Activated CD4-positive, alpha-beta T cell treated with anti-CD3 and anti-CD28 coated beads for 24 hours (primary cell): ENCODE measurements at regions not wholly inside any gene's neighbourhood (a gene's known extent, or its start where the extent isn't known, plus 50 kb on each side); places are given as distances from the start of the nearest gene placed in this dataset.

Experiments
- DNase-seq, 2 donors: peaks; one replicate each; pipeline ENCODE4 v3.0.0-alpha.2; 2020; ENCODE audit warnings: low read depth in 2 of 2

DNA sequence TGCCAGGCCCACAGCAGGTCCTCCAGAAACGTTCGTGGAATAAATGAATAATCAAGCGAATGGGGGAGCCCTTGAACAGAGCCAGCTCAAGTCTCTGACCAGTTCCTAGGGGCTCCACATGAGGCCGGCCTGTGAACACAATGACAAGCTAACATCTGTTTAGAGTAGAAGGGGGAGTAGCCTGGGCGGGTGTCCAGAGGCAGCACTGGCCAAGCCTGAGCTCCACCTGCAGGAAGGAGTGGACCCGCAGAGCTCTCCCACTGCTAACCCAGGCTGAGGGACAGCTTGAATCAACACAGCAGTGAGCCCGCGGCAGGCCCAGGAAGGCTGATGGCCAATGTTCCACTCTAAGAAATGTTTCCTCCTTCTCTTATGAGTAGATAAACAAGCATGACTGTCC, 234.8 kb upstream of the RAB6C start:
- DNase-seq, result no peak

DNA sequence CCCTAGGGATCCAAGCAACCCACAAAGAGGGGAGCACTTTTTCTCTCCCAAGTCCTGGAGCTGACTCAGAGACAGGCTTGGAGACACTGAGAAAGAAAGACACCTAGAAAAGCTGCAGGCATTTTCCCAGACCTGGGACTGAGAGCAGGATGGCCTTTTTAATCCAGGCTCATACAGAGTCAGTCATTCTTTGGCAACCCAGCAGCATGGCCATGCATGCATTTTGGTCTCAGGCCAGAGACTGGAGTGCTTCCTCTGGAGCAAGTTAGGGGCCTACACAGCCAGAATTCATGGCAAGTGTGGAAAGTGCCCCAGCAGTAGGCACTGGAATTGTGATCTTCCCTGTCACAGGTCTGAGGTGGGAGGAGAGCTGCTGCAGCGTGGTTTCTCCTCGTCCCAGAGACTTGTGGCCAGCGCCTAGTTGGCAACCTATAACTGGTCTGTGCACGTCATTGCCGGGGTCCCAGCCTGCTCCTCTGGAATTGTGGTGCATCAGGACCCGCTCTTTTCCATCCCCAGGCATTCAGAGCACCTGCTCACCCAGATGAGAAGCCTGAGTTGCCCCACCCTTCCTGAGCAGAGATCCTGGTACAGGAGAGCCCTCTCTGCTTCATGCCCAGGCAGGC, 231.9 kb upstream of the RAB6C start:
- DNase-seq, result no peak

DNA sequence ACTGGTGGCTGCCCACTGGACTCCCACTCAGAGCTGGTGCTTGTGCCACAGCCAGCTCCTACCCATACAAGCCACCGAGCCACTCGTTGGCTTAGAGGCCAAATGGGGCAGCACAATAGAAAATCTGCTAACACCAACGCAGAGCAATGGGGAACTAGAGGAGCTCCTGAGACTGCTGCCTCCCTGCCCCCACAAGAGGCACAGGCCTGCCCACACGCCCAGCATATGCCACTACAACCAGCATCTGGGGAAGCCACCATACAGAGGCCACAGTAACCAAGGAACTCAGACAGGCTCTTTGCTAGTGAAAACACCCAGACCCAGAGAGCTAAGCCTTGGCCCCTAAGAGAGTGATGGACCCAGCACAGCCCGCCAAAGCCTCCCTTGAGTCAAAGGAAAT, 231.2 kb upstream of the RAB6C start:
- DNase-seq, result no peak

DNA sequence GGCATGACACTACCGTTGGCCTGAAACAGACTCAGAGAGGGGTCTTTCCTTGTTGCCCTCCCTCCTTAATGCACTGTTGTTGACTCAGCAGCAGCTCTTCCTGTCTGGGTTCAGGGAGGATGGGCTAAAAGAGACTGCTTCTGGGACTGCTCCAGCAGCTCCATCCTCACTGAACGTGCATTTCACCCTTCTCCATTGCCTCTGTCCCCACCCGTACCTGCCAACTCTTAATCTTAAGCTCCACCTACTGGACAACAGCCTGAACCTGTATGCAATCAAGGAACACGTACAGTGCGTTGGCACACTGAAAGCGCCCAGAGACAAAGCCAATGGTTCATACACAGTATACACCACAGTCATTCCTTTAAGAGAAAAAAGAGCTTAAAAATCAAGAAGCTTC, 230.8 kb upstream of the RAB6C start:
- no peak for DNase-seq

DNA sequence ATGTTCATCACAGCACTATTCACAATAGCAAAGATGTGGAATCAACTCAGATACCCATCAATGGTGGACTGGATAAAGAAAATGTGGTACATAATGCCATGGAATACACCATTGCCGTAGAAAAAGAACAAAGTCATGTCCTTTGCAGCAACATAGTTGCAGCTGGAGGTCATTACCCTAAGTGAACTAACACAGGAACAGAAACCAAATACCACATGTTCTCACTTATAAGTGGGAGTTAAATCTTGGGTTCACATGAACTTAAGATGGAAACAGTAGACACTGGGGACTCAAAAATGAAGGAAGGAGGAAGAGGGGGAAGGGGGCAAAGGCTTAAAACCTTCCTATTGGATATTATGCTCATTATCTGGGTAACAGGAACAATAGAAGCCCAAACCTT, 228.1 kb upstream of the RAB6C start:
- no peak for DNase-seq

DNA sequence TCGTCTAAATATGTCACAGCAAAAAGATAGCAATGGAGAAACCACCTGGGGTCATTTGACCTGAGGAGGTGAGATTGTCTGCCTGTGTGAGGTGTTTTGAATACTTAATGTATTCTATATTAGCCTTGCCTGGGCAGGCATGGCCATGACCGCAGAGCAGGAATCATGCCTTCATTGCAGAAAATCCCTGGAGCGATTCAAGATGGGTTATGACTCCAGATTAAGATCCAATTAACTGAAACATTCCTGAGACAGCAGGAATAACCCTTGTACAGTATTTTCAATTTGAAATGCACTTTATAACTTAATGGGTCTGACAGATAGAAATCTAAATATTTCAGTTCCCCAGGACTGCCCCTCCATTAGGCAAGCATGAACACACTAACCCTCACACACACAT, 227.3 kb upstream of the RAB6C start:
- no peak for DNase-seq

DNA sequence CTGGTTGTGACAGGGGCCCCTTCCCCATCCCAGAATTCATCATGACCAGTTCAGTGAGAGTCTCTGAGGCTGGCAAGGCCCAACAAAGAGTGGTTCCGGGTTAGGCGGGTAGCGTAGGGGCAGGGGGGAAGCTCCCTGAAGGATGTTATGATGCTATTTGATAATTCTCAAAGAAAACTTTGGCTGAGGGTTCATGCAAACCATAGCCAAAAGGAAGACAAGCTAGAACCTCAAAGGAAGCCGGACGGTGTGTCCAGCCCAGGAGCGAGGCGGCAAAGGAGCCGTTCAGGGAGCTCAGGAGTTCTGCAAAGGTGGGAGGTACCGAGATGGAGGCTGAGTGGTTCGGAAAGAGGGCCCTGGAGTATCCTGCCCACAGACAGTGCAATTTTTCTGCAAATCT, 226.8 kb upstream of the RAB6C start:
- DNase-seq, result no peak

DNA sequence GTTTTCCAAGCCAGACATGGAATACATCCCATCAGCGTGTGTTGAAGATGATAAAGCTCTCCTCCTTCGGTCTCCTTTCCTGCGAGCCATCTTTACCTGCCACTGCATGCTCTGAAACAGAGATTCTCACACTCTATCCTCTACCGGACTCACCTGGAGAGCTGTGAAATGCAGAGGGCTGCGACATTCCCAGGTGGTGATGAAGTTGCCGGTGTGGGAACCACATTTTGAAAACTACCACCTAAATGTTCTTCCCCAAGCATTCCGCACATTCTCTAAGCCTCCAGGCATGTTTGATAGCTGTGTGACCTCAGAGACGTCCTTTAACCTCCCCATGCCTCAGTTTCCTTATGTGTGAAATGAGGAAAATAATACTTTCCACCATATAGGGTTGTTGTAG, 226.2 kb upstream of the RAB6C start:
- DNase-seq, result no peak

DNA sequence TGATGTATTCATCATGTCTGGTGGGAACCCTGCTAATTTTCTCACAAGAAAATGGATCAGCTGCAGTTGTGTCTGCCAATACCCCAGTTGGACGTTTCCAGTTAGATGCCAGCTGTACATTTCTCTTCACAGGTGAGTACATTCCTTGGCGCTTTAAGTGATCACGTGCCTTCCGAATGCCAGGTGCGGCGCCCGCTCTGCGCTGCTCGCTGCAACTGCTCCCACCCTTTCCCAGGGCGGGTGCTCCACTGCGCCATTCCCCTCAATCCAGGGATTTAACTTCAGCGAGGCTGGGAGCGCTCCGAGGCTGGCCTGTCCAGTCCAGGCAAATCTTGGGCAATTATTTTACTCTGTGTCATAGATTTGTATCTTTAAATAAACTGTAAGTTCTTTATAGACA, 225.0 kb upstream of the RAB6C start:
- no peak for DNase-seq

DNA sequence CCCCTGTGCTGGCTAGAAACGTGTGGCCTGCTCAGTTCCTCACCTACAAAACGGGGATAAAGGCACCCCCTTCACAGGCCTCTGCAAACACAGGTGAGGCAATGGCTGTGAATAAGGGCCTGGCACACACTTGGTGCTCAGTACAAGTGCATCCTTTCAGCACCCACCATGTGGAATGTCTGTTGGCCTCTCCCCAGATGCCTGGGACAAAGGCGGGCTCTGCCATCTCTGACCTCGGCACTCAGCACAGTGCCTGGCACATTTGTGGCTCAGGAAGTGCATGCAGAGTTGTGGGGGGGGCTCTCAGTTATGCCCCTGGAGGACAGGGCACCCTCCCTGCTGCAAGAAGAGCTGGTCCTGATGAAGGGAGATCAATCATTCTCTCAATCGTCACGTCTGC, 224.6 kb upstream of the RAB6C start:
- DNase-seq, result no peak

DNA sequence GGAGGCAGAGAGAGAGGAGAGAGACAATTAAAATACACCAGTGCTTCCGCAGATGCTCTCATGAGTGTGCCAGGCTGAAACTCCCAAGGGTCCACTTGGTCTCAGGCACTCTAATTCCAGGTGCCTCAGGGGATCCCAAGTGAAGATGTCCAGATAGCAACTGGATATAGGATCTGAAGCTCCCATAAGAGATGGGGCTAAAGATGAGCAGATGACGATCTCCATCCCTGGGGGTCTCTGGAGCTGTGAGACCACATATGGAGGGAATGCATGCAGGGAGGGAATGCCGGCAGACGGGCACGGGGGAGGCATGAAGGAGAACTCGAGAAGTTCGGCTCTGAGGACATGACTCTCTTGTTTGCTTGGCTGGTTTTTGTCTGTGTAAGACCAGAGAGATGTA, 223.7 kb upstream of the RAB6C start:
- no peak for DNase-seq

DNA sequence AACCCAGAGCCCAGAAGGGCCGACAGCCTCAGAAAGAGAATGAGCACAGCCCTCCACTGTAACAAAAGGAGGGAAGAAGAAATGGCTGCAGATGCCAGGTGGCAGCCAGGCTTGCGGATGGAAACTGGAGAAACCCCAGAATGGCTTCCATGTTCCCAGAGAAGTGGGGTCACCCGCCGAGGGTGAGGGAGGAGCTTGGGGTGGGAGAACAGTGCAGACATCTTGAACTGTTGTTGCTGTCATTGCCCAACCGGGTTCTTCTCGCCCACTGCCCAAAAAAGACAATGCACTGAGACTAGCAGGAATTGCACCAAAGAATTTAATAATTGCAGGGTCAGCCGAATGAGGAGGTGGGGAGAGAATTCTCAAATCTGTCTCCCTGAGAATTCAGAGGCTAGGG, 223.2 kb upstream of the RAB6C start:
- no peak for DNase-seq

DNA sequence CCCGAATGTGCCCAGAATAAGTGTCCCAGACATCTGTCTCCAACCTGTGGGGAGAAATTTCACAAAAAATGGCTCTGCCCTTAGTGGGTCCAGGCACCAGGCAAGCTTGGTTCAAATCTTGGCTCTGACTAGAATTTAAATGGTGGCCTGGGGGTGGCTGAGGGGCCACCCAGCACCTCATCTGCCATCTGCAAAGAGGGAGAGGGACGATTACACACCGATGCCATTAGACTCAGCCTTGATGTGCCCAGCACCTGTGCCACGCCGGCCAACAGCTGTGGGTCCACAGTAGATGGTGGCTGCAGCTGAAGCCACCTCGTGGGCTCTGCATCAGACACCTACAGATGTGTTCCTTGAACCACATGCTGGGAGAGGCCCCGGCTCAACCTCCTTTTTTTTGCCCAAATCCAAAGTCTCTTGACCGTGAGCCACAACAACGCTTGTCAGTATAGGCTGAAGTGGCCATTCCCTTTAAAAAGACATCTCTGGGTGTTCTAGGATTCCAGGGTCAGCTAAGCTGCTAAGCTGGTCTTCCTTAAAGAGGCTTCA, 222.0 kb upstream of the RAB6C start:
- DNase-seq, result no peak

DNA sequence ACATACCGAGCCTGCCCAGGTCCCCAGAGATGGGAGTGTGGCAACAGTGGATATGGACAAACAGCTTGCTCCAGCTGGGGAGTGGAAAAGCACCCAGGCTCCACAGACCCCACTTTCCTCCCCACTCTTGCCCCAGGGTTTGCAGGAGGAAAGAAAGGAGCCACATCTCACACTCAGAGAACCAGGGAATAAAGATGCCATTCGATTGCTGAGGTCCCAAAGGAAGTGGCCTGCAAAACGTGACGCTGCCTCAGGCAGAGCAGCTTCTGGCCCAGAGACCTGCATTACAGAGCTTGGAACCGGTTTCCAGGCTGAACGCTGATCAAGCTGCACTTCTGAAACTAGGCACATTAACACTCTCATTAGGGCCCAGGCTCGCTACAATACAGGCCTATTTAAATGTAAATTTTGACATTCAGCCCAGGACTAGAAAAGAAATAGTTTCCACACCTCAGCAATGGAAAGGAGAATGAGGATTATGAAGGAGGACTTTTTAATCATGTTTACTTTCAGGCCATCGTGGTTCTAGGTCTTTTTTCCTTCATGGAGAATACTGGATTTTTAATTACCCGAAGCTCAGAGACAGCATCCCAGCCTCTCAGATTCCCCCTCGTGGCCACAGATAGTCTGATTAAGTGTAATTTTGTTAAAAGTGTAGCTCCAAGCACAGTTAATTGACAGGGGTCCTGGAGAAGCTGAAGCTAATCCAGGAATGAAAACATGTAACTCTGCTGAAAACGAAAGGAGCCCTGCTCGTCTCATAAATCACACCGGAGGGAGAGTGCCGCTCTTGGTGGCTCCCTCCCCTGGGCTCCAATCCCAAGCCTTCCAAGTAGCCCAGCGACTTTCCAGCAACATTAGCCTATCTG, 221.3 kb upstream of the RAB6C start:
- DNase-seq, result no peak

DNA sequence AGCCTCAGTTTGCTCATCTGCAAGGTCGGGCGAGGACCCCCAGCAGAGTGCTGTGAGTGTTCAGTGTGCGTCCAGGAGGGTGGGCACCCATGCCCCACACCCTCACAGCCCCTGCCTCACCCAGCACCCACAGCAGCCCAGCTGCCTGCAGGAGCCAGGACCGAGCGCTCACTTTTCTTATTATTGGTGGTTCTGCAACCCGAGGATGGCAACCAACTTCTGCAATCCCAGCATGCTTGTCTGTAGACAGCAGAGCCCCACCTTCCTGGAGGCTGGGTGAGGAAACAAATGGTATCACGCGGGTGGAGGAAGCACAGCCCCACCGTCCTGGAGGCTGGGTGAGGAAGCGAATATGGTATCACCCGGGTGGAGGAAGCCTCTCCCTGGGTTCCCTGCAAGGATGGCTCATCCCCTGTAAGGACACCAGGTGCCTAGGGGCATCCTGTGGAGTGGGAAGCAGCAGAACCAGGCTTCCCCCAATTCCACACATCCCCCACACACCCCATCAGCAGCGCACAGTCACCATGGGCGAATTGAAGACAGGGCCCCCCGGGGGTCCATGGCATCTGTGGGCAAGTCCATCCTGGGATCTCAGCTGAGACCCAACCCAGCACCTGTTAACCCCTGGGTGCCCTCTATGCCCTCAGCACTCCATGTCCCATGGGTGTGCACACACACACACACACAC, 220.5 kb upstream of the RAB6C start:
- no peak for DNase-seq

DNA sequence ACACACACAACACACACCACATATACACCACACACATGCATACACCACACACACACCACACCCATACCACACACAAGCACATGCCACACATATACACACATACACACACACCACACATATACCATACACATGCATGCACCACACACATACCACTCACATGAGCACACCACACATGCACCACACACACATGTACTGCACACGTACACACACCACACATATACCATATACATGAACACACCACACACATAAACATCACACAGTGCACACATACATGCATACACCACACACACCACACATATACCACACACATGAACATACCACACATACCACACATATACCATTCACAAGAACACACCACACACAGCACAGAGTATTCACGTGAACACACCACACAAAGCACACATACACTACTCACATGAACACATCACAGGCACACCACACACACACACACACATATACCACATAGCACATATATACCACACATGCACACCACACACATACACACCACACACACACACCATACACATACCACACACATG, 219.9 kb upstream of the RAB6C start:
- no peak for DNase-seq

DNA sequence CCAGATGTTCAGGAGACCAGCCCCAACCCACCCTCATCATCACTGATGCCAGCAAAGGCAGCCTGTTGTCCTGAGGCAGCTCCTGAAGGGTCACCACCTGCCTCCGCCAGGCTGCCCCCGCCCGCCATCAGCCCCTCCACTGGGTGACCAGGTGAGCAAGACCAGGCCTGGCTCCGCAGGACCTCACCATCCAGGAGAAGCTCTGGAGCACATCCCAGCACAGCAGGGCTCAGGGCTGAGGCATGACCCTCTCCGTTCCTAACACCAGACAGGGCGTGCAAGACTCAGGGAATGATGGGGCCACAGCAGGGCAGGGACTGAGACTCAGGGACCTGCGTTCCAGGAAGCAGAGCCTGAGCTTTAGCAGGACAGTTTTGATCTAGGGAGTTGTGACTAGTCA, 218.8 kb upstream of the RAB6C start:
- DNase-seq, result no peak

DNA sequence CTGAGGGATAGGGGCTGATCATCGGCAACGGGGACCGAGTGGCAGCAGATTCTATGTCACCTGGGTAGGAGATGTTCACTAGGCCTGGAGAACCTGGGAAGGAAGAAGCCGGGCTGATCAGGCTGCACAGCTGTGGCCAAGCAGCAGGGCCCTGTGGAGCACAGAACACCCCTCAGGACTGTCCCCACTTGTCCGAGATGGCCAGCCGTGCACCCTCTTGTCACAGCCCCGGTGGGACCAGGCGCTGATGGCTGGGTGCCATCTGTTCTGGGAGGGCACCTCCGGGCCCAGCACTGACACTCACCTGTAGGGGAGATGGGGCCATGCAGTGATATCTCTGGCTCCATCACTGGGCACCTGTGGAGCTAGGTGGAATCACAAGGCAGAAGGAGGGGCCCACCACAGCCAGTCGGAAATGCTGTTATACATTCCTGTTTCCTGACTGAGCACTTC, 217.9 kb upstream of the RAB6C start:
- no peak for DNase-seq

DNA sequence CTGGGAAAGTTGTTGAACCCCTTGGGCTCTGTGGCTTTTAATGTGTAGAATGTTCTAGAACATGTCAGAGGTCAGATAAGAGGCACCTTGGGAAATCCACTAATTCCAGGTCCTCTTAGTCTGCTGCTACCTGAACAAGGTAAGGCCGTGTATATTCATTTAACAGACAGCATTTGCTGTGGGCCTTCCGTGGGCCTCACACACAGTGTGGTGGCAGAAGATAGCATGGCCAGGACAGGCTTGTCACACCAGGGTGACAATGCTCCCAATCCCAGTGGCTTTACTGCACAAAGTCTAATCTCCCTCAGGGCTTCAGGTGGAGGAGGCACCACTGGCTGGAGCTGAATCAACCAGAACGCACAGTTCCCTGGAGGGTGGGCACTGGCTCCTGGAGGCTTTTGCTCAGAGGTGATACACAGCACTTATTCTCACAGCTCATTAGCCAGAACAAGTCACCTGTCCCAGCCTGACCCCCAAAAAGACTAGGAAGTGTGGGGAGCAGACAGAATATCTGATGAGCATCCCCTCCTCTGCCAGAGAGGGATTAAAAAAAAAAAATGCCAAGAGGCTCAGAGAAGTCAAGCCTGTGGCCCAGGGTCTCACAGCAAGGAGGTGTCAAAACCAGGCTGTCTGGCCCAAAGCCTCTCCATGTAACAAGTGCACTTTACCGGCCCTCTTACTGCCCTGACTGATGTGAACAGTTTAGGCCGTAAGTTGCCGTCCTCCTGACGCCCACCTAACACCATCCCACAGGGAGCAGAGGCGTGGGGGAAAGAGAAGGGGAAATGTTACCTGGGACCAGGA, 216.9 kb upstream of the RAB6C start:
- no peak for DNase-seq

DNA sequence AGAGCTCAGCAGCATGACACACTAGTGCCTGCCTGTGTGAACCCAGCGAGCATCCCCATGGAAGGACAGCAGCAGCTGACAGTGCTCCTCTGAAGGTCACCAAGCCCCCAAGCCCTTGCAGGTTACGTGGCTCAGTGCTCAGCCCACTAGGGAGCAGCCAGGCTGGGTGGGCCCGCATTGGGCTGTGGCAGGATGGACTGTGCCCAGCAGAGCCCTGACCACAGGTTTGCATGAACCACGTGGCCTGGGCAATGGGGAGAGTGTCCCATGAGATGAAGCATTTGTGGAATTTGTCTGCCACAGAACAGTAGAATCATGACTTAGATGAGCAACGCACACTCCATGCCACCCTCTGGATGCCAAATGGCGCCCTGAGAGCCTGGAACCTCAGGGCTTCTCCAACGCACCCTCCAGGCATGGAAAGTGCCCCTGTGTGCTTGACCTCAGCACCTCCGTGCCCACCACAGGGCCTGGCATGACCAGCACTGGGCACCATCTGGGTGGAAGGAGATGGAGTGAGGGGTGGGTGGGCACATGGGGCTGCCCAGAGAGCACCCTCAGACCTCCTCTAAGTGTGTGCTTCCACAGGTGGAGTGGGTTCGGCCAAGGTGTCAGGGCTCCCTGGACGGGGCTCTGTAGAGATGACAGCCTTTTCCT, 216.1 kb upstream of the RAB6C start:
- no peak for DNase-seq

DNA sequence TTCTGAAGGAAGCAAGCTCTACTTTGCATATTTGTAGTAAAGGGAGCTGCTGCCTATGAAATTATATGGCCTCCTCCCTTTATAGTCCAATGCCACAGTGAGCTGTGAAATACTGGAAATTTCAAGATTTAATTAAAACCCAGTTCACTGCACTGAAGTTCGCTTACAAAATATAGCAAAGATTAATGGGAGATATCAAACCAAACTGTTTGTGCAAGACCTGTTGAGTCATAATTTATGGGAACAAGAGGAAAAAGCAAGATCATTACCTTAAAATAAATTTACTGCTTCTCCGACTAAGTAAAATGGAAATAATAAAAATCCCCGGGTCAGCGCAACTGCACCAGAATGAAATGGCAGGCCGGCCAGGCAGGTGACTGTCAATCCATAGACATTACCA, 215.5 kb upstream of the RAB6C start:
- DNase-seq, result no peak
